Middle frontal gyrus (tissue), 1 donor: ENCODE measurements at regions not wholly inside any gene's neighbourhood (a gene's known extent, or its start where the extent isn't known, plus 50 kb on each side); places are given as distances from the start of the nearest gene placed in this dataset.

Experiments used
- DNase-seq: peaks from one replicate; pipeline ENCODE4 v3.0.0-alpha.2; 2015; ENCODE audit warnings: low spot score; ENCODE audit errors: extremely low spot score

GRCh38 chr14:44027397-44027796 is 479.7 kb downstream of the FSCB start:
- no peak for DNase-seq

DNA sequence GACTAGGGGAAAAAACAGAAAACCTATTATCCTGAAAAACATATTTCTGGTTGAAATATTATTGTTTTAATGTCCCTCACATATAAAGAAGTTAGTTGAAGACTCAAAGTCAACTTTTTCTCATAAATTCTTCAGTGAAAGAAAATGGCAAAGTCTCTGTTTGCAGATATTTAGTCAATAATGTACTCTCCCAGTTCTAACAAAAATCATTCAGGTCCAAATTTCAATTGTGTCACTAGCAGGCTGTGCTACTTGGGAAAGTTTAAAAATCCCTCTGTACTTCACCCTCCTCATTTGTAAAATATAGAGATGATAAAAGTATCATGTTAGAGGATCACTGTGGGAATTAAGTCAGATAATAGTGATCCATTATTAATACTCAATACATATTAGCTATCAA is 496.5 kb downstream of the FSCB start:
- no peak for DNase-seq

DNA sequence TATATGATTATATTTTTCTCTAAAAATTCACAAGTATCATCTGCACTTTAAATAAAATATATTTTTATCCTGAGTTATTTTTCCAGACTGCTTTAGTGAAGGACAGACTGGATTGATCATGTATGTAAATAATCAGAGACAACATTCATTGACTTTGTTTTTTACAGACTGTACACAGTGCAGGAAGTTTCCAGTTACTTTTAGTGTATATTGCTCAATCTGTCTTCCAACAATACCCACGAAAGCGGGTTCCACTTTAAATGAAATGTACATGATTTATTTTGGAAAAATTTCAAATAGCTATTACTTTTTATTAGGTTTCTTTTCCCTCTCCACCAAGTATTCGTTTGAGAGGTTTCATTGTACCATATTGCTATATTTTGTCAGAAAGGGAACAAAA is 497.0 kb downstream of the FSCB start:
- DNase-seq: no peak

- no peak for DNase-seq
Observed at GRCh38 chr14:44009642-44010041, 497.4 kb downstream of the FSCB start.

- DNase-seq: no peak
Observed at GRCh38 chr14:43988989-43989388, 518.1 kb downstream of the FSCB start.

DNA sequence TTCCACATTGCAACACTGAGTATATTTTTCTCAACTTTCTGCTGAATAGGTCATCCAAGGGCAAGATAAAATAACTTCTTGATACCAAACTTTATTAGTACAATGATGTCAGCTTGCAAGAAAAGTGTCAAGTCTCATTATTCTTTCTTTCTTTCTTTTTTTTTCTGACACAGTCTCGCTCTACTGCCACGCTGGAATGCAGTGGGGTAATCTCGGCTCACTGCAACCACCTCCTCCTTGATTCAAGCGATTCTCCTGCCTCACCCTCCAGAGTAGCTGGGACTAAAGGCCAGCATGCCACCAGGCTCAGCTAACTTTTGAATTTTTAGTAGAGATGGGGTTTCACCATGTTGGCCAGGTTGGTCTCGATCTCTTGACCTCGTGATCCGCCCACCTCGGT is 523.4 kb downstream of the FSCB start:
- DNase-seq: no peak

DNA sequence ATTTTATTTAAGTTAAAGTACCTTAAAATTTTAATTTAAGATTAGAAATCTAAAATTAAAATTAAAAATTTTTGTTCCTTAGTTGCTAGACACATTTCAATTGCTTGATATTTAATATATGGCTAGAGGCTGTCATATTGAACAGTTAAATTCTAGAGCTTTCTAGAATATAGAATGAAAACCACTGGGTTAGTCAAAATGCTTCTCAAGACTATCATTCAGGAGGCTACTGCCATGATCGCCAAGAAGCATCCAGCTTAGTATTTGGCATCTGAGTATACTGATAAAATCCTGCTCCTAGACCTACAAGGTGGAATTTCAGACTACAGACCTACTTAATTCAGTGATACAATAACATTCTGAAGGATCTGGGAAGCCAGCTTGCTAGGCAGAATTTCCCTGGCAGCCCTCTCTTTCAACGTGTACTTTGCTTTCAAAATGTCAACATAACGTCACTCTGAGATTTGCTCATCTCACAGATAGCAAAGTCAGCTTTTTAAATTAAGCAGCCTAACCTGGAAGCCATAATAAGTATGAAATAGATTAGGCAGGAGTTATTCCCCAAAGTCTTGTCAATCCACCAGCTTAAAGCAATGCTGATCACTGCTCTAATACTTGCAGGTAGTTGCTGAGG is 525.8 kb downstream of the FSCB start:
- no peak for DNase-seq

- no peak for DNase-seq
Observed at GRCh38 chr14:43956741-43957140, 550.3 kb downstream of the FSCB start.

GRCh38 chr14:43949400-43949799 is 557.7 kb downstream of the FSCB start:
- no peak for DNase-seq

- DNase-seq: no peak
Observed at GRCh38 chr14:43939836-43940235, 567.2 kb downstream of the FSCB start.

- DNase-seq: no peak
Observed at GRCh38 chr14:43938588-43939281, 568.3 kb downstream of the FSCB start.

- no peak for DNase-seq
Observed at GRCh38 chr14:43937001-43937400, 570.1 kb downstream of the FSCB start.

GRCh38 chr14:43934102-43934501 is 573.0 kb downstream of the FSCB start:
- DNase-seq: no peak

- no peak for DNase-seq
Observed at GRCh38 chr14:43914041-43914693, 592.9 kb downstream of the FSCB start.

GRCh38 chr14:43903209-43903608 is 603.9 kb downstream of the FSCB start:
- DNase-seq: no peak

GRCh38 chr14:43901911-43902673 is 605.0 kb downstream of the FSCB start:
- no peak for DNase-seq

- no peak for DNase-seq
Observed at GRCh38 chr14:43900173-43900655, 606.9 kb downstream of the FSCB start.

DNA sequence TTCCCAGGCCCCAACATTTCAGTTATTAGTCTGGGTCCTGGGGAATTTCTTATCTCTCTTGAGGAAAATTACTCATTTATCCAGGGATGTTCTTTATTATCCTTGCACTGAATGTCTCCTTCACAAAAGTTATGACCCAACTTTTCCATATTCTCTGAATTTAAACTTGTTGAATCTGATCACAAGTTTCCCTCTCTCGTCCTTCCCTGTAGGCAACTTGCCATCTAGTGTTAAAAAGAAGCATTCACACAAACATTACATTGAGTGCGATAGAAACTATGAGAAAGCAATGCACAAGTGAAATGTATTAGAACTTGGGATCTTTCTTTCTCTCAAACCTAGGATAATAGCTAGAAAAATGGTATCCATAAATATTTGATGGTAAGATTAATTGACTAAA is 608.4 kb downstream of the FSCB start:
- no peak for DNase-seq

DNA sequence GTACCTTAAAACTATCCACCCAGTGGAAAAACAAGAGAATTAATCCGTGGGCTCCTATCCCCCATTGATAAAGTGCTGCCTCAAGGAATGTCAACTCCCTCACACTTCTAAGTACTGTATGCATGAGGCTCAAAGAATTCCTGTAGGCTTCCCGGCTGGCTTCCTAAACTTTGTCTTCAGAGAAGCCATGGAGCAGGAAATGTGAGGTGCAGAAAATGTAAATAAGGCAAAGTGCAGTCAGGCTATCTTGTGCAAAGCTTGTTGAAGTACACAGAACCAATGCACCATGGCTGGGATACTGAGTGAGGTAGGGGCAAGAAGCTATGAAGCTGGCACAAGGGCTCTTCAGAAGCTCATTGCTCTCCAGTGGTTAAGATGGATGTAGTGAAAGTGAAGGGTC is 611.0 kb downstream of the FSCB start:
- DNase-seq: no peak

DNA sequence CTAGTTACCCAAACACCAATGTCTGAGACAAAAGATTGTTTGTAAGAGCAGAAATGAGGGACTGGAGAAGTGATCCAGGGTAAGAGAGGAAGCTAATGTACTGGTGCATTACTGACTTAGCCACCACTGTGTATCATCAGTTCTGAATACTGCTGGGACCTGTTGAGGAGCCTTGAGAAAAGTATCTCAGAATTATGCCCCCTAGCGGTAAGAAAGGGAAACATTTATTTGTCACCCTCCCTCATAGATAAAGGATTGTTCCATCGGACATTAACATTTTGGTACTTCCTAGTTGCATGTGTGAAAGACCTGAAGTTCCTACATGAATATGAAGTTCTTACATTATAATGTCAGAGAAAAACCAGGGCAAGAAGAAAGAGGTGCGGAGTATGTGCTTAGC is 612.5 kb downstream of the FSCB start:
- DNase-seq: no peak

- DNase-seq: no peak
Observed at GRCh38 chr14:43887523-43887922, 619.6 kb downstream of the FSCB start.
